AG10803 (cell line): ENCODE measurements at regions not wholly inside any gene's neighbourhood (a gene's known extent, or its start where the extent isn't known, plus 50 kb on each side); places are given as distances from the start of the nearest gene placed in this dataset.

Source experiments
- DNase-seq: peaks from one replicate; pipeline ENCODE4 v3.0.0; 2010; ENCODE audit warnings: low read depth
- H3K4me3 ChIP-seq: 2 replicates; pipeline ENCODE4 v1.5.1; 2011; ENCODE audit warnings: mild to moderate bottlenecking, low read length, control low read depth
- CTCF ChIP-seq: conservative IDR thresholded peaks from 2 replicates; pipeline ENCODE4 v1.5.1; 2011; ENCODE audit warnings: mild to moderate bottlenecking, low read length, control low read depth, inconsistent platforms

- no peak overlapping the region for H3K4me3 ChIP-seq
- no peak for TF ChIP-seq CTCF
- no peak for DNase-seq
Measured at GRCh38 chr12:78418919-78419318, 445.7 kb upstream of the SYT1 start.

DNA sequence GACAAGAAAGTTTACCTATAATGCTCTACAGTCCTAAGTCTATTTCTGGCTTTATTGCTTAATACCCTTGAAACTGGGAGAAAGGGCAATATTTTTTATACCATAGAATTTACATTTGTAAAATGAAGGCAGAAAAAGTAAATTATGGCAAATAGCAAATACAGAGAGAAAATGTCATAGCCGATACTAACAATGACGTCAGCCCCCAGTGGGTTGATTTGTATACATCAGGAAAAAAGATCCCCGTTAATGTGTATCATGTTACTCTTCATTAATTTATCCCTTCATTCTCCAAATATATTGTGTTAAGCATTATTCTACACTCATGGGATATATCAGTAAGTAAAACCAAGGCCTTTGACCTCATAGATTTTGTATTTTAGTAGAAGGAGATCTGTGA, 445.1 kb upstream of the SYT1 start:
- DNase-seq = no peak
- TF ChIP-seq CTCF = no peak
- H3K4me3 ChIP-seq = no peak overlapping the region

DNA sequence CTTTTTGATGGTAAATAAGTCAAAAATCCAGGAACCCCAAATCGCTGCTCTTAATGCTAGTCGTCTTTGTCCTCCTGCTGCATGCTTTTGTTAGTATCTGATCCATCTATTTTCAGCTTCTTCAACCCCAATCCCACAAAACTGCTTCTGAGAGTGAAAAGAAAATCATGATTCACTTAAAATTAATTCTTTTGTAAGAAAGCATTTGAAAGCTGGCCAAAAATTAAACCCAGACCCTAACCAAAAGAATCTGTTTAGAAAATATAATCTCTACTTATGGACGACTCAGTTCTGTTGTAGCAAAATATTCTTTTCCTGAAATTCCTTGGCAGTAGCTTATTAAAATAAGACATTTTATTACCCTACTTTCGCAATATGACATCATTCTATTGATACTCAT, 443.6 kb upstream of the SYT1 start:
- TF ChIP-seq CTCF = no peak

DNA sequence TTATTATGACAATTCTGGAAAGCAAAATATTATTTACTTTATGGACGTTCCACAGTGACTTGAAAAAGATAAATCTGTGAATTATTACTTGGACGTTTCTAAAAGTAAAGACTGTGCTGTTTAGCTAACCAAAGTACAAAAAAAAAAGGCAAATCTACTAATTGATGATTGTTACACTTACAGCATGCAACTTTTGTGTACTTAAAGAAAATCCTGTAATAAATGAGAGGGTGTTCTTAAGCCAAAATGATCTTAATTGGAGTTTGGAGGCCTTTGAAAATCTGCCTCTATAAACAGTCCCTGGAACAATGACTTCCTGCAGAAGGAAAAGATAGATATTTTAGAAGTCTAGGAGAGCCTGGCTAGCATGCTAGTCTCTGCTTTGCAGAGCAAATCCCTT, 434.0 kb upstream of the SYT1 start:
- H3K4me3 ChIP-seq = no peak overlapping the region
- DNase-seq = no peak
- TF ChIP-seq CTCF = no peak

More for the DNA sequence above, 443.6 kb upstream of the SYT1 start:
- H3K4me3 ChIP-seq = no peak overlapping the region
- DNase-seq = peak; percentile 75

GRCh38 chr12:78431931-78432330, 432.6 kb upstream of the SYT1 start:
- no peak for TF ChIP-seq CTCF
- peak; percentile 9 for DNase-seq
- H3K4me3 ChIP-seq = no peak overlapping the region

- TF ChIP-seq CTCF = no peak
- no peak overlapping the region for H3K4me3 ChIP-seq
- DNase-seq = no peak
Measured at GRCh38 chr12:78439666-78440065, 424.9 kb upstream of the SYT1 start.

GRCh38 chr12:78441737-78442453, 422.7 kb upstream of the SYT1 start:
- peak; percentile 4 for DNase-seq
- no peak overlapping the region for H3K4me3 ChIP-seq
- no peak for TF ChIP-seq CTCF
